ENCODE measurements at regions not wholly inside any gene's neighbourhood (a gene's known extent, or its start where the extent isn't known, plus 50 kb on each side); places are given as distances from the start of the nearest gene placed in this dataset.

DNA sequence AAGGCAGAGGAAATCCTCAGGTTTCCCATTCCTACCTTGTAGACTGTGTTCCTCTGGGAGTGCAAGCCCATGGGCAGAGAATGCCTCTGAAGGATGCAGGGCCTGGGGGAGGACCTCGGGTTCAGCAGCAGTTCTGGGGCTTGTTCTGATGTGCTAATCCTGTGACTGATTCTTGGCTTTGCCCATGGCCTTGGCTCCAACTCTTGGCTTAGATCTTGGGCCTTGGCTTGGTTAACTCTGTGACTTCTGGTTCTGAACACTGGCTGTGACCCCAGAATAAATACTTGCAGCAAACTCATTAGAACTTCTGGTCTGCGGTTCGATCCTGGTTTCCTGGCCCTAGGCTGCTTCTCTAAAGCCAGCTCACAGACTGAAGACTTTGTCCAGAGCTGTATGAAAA lies 366.9 kb upstream of the ZEB2 start:
- no peaks in the 10 kb centered on the region for H3K9me3 ChIP-seq (ENCODE audit: control insufficient read depth, low read length)
- ATAC-seq (ENCODE audit: low FRiP score) (peak; percentile 70), DNase-seq (peak; percentile 63 to 70)
- no peaks in the 10 kb centered on the region for H3K36me3 ChIP-seq (ENCODE audit: control insufficient read depth in 1 of 2, insufficient read depth in 2 of 2, low read length in 1 of 2)
- no peaks in the 10 kb centered on the region for H3K4me1 ChIP-seq (ENCODE audit: control insufficient read depth in 1 of 2, insufficient read depth in 2 of 2, low read length in 2 of 2)
- H3K27me3 ChIP-seq (ENCODE audit: control insufficient read depth in 1 of 2, insufficient read depth in 2 of 2, low read length in 1 of 2): no peaks in the 10 kb centered on the region
- no peak overlapping the region for H3K27ac ChIP-seq (ENCODE audit: low read depth in 1 of 2, low read length in 2 of 2)
- intact Hi-C loops (cut with DNase I): no loop called here
- WGBS, 2 donors: 0 to 5% methylated on average over 3 of the region's 3 CpGs
- no peak overlapping the region for H3K4me3 ChIP-seq (ENCODE audit: low read length in 2 of 2)

DNA sequence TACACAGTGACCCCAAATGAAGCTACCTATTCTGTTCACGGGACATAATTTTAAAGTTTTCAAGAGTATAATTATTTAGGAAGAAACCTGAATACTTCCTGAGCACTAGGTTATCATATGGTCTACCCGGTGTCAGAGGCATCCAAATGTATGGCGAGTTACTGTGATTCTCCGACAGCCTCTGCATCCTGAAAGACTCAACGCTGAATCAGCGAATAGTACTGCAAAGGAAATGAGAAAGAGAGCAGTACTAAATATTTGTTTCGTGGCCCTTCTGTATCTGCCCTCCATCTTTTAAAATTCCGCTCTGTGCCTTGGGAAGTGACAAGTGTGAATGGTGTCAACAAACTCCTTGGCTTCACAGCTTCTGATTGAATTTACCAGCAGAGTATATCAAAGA lies 358.0 kb upstream of the ZEB2 start:
- Histone ChIP-seq H3K4me3 (ENCODE audit: low read length in 2 of 2) (no peak overlapping the region), H3K36me3 (ENCODE audit: control insufficient read depth in 1 of 2, insufficient read depth in 2 of 2, low read length in 1 of 2) (no peaks in the 10 kb centered on the region), H3K27ac (ENCODE audit: low read depth in 1 of 2, low read length in 2 of 2) (no peak overlapping the region), H3K9me3 (ENCODE audit: control insufficient read depth, low read length) (no peaks in the 10 kb centered on the region), H3K27me3 (ENCODE audit: control insufficient read depth in 1 of 2, insufficient read depth in 2 of 2, low read length in 1 of 2) (no peaks in the 10 kb centered on the region), H3K4me1 (ENCODE audit: control insufficient read depth in 1 of 2, insufficient read depth in 2 of 2, low read length in 2 of 2) (peaks cover 2% of the 10 kb centered on the region in 2 donors)
- intact Hi-C loops (cut with DNase I): no loop called here
- 95 to 96% methylated on average over 8 of the region's 8 CpGs for WGBS, 2 donors
- DNase-seq (no peak), ATAC-seq (ENCODE audit: low FRiP score) (no peak)

DNA sequence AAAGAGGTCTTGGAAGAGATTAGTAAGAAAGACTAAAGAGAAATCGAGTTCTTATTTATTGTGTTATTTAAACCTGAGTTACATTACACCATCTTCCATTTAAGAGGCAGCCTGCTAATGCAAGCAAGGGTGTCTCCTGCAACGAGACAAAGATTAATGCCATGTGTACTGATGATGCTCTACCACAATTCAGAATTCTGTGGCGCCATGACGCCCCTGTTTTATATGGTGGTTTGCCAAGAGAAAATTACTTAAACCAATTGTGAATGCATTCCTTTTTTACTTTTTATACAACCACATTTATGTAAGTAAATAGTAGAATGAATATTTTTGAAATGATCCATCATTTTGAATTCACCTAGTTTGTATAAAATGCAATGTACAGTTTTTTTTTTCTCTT lies 356.1 kb upstream of the ZEB2 start:
- H3K4me3 ChIP-seq (ENCODE audit: low read length in 2 of 2): no peak overlapping the region
- intact Hi-C loops (cut with DNase I): no loop called here
- H3K4me1 ChIP-seq (ENCODE audit: control insufficient read depth in 1 of 2, insufficient read depth in 2 of 2, low read length in 2 of 2): peaks cover 2% of the 10 kb centered on the region in 2 donors
- H3K36me3 ChIP-seq (ENCODE audit: control insufficient read depth in 1 of 2, insufficient read depth in 2 of 2, low read length in 1 of 2): no peaks in the 10 kb centered on the region
- no peaks in the 10 kb centered on the region for H3K9me3 ChIP-seq (ENCODE audit: control insufficient read depth, low read length)
- H3K27me3 ChIP-seq (ENCODE audit: control insufficient read depth in 1 of 2, insufficient read depth in 2 of 2, low read length in 1 of 2): no peaks in the 10 kb centered on the region
- ATAC-seq (ENCODE audit: low FRiP score) (no peak), DNase-seq (no peak)
- H3K27ac ChIP-seq (ENCODE audit: low read depth in 1 of 2, low read length in 2 of 2): no peak overlapping the region
- WGBS, 2 donors: 85 to 88% methylated on average over 4 of the region's 4 CpGs

DNA sequence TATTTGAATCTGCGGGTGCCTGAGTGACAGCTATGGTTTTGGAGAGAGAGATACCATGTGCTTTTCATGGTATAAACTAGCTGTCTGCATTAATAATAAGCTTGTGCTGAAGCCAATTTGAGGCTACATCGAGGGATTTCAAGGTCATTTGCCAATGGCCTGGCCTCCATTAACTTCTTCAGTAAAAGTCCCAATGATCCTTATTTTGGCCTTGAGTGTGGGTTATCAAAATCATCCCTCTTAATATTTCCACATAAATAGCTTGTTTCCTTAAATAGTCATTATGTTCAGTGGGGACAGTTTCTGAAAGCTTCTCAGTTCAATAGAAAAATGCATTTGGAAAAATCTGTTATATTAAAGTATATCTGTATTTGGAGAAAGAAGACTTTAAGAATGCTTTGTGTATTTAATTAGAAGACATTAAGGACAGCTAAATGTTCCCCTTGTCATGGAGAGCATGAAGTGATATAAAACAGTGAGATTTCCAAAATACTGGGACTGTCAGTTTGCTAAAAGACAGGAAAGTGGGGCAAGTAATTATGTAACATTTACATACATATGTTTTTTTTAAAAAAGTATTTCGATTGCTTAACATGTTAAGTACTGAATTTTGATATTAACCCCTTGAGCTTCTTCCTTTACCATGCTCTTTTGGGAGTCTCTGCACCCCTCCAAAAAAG lies 355.5 kb upstream of the ZEB2 start:
- ATAC-seq (ENCODE audit: low FRiP score) (no peak), DNase-seq (no peak)
- Histone ChIP-seq H3K27ac (ENCODE audit: low read depth in 1 of 2, low read length in 2 of 2) (no peak overlapping the region), H3K36me3 (ENCODE audit: control insufficient read depth in 1 of 2, insufficient read depth in 2 of 2, low read length in 1 of 2) (no peaks in the 10 kb centered on the region), H3K4me3 (ENCODE audit: low read length in 2 of 2) (no peak overlapping the region), H3K27me3 (ENCODE audit: control insufficient read depth in 1 of 2, insufficient read depth in 2 of 2, low read length in 1 of 2) (no peaks in the 10 kb centered on the region), H3K9me3 (ENCODE audit: control insufficient read depth, low read length) (no peaks in the 10 kb centered on the region), H3K4me1 (ENCODE audit: control insufficient read depth in 1 of 2, insufficient read depth in 2 of 2, low read length in 2 of 2) (peaks cover 2% of the 10 kb centered on the region in 2 donors)
- intact Hi-C loops (cut with DNase I): no loop called here
- WGBS, 2 donors: 43 to 45% methylated on average over 3 of the region's 3 CpGs

DNA sequence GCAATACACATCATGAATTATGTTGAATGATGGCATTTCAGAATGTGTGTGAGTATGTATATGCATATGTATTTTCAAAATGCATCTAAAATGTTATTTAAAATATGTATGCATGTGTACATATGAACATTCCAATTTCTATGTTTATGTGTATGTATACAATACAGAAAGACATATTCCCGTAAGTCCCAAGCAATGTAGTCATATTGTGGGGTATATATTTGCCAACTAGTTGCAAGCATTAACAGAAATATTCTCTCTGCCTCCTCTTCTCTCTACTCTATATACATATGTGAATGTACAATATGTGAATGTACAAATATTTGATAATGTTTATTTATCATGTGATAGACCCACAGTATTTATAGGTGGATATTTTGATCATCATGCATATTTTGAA lies 345.8 kb upstream of the ZEB2 start:
- H3K27ac ChIP-seq (ENCODE audit: low read depth in 1 of 2, low read length in 2 of 2): no peak overlapping the region
- 98 to 100% methylated on average over 1 of the region's 1 CpG for WGBS, 2 donors

DNA sequence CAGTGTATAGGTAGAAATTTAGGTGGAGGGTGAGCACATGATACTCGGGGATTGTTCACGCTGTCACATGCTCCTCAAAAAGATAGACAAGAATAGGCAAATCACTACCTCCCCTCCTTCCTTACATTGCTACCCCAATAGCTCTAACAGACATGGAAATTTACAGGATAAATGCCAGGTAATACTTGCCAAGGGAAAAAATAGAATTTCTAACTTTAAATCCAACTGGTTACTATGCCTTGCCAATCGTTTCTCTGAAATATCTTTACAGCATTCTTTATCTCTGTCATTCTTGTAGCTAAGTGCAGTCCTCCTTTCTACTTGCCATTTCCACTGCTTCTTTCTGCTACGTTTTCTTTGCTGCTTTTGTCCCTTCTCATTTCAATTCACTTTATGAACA lies 339.8 kb upstream of the ZEB2 start:
- Histone ChIP-seq H3K36me3 (ENCODE audit: control insufficient read depth in 1 of 2, insufficient read depth in 2 of 2, low read length in 1 of 2) (no peaks in the 10 kb centered on the region), H3K4me3 (ENCODE audit: low read length in 2 of 2) (no peak overlapping the region), H3K9me3 (ENCODE audit: control insufficient read depth, low read length) (no peaks in the 10 kb centered on the region), H3K27me3 (ENCODE audit: control insufficient read depth in 1 of 2, insufficient read depth in 2 of 2, low read length in 1 of 2) (no peaks in the 10 kb centered on the region), H3K27ac (ENCODE audit: low read depth in 1 of 2, low read length in 2 of 2) (no peak overlapping the region), H3K4me1 (ENCODE audit: control insufficient read depth in 1 of 2, insufficient read depth in 2 of 2, low read length in 2 of 2) (peaks cover 0 to 4% of the 10 kb centered on the region in 2 donors)
- ATAC-seq (ENCODE audit: low FRiP score) (no peak), DNase-seq (no peak)
- WGBS, 2 donors: 44 to 47% methylated on average over 4 of the region's 4 CpGs
- intact Hi-C loops (cut with DNase I): no loop called here

More for the DNA sequence above, 345.8 kb upstream of the ZEB2 start:
- Histone ChIP-seq H3K4me3 (ENCODE audit: low read length in 2 of 2) (no peak overlapping the region), H3K27me3 (ENCODE audit: control insufficient read depth in 1 of 2, insufficient read depth in 2 of 2, low read length in 1 of 2) (no peaks in the 10 kb centered on the region), H3K4me1 (ENCODE audit: control insufficient read depth in 1 of 2, insufficient read depth in 2 of 2, low read length in 2 of 2) (no peaks in the 10 kb centered on the region), H3K9me3 (ENCODE audit: control insufficient read depth, low read length) (no peaks in the 10 kb centered on the region), H3K36me3 (ENCODE audit: control insufficient read depth in 1 of 2, insufficient read depth in 2 of 2, low read length in 1 of 2) (no peaks in the 10 kb centered on the region)
- ATAC-seq (ENCODE audit: low FRiP score): no peak
- no peak for DNase-seq
- intact Hi-C loops (cut with DNase I): no loop called here

DNA sequence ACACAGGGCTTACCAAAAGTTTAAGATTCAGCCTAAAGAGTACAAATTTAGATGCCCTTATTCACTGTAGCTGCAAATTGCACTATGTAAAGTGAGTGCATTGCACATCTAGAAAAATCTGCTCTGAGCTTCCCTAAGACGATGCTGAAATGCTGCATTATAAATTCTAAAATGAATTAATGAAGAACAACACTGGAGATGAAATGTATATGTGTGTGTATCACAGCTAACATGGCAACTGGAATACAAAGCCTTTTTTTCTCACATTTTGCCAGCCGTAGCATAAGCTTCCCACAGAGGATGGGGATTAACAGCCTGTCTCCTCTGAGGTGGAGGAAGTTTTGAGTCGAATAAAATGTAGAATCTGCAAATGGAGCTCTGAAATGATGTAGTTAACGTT lies 338.3 kb upstream of the ZEB2 start:
- Histone ChIP-seq H3K4me3 (ENCODE audit: low read length in 2 of 2) (no peak overlapping the region), H3K27ac (ENCODE audit: low read depth in 1 of 2, low read length in 2 of 2) (no peak overlapping the region), H3K27me3 (ENCODE audit: control insufficient read depth in 1 of 2, insufficient read depth in 2 of 2, low read length in 1 of 2) (no peaks in the 10 kb centered on the region), H3K4me1 (ENCODE audit: control insufficient read depth in 1 of 2, insufficient read depth in 2 of 2, low read length in 2 of 2) (peaks cover 0 to 4% of the 10 kb centered on the region in 2 donors), H3K9me3 (ENCODE audit: control insufficient read depth, low read length) (no peaks in the 10 kb centered on the region), H3K36me3 (ENCODE audit: control insufficient read depth in 1 of 2, insufficient read depth in 2 of 2, low read length in 1 of 2) (no peaks in the 10 kb centered on the region)
- intact Hi-C loops (cut with DNase I): no loop called here
- no peak for DNase-seq
- 96 to 97% methylated on average over 4 of the region's 4 CpGs for WGBS, 2 donors
- no peak for ATAC-seq (ENCODE audit: low FRiP score)

DNA sequence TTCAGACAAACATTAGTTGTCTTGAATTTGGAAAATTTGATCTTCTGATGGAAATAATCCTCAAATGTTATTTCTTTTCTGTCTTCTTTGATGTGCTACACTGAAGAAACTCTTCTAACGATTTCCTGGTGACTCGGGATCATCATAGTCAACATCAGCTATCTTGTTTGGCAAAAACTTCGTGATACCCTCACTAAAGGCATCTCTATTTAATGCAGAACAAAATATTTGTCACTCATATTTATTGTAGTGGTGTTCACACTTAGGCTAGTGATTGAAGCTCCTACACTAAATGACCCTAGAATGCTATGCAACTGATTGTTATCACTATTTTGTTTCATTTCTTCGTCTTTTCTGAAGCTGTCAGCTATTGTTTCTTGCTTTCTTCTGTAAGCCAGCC lies 334.7 kb upstream of the ZEB2 start:
- intact Hi-C loops (cut with DNase I): no loop called here
- Histone ChIP-seq H3K4me3 (ENCODE audit: low read length in 2 of 2) (no peak overlapping the region), H3K36me3 (ENCODE audit: control insufficient read depth in 1 of 2, insufficient read depth in 2 of 2, low read length in 1 of 2) (no peaks in the 10 kb centered on the region), H3K4me1 (ENCODE audit: control insufficient read depth in 1 of 2, insufficient read depth in 2 of 2, low read length in 2 of 2) (peaks cover 0 to under 1% of the 10 kb centered on the region in 2 donors), H3K9me3 (ENCODE audit: control insufficient read depth, low read length) (no peaks in the 10 kb centered on the region), H3K27me3 (ENCODE audit: control insufficient read depth in 1 of 2, insufficient read depth in 2 of 2, low read length in 1 of 2) (no peaks in the 10 kb centered on the region), H3K27ac (ENCODE audit: low read depth in 1 of 2, low read length in 2 of 2) (no peak overlapping the region)
- 96% methylated on average over 4 of the region's 4 CpGs for WGBS, 2 donors
- ATAC-seq (ENCODE audit: low FRiP score) (no peak), DNase-seq (no peak)

DNA sequence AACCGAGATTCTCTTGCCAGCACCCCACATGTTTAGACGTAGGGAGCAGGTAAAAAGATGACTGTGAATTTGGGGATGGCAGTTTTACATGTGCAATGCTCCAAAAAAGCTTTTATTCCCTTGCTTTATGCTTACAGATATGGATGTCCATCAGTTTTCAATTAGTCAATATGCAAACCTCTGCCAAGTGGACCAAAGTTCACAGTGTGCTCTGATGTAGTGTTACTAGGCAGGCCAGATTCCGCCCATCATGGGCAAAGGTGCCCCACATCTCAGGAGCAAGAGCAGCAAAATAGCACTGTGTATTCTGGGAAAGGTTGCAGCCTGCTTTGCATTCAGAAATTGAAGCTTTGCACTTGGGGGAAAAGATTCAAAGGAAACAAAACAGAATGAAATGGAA lies 329.7 kb upstream of the ZEB2 start:
- DNase-seq (no peak), ATAC-seq (ENCODE audit: low FRiP score) (no peak)
- no peak overlapping the region for H3K4me3 ChIP-seq (ENCODE audit: low read length in 2 of 2)
- no peak overlapping the region for H3K27ac ChIP-seq (ENCODE audit: low read depth in 1 of 2, low read length in 2 of 2)
- H3K36me3 ChIP-seq (ENCODE audit: control insufficient read depth in 1 of 2, insufficient read depth in 2 of 2, low read length in 1 of 2): no peaks in the 10 kb centered on the region
- intact Hi-C loops (cut with DNase I): no loop called here
- no peaks in the 10 kb centered on the region for H3K4me1 ChIP-seq (ENCODE audit: control insufficient read depth in 1 of 2, insufficient read depth in 2 of 2, low read length in 2 of 2)
- WGBS, 2 donors: 73 to 78% methylated on average over 3 of the region's 3 CpGs
- no peaks in the 10 kb centered on the region for H3K9me3 ChIP-seq (ENCODE audit: control insufficient read depth, low read length)
- no peaks in the 10 kb centered on the region for H3K27me3 ChIP-seq (ENCODE audit: control insufficient read depth in 1 of 2, insufficient read depth in 2 of 2, low read length in 1 of 2)
